ENCODE measurements at regions not wholly inside any gene's neighbourhood (a gene's known extent, or its start where the extent isn't known, plus 50 kb on each side); places are given as distances from the start of the nearest gene placed in this dataset.

- TF ChIP-seq POLR2A (IDR thresholded peaks at IDR 0.05; ENCODE audit: low read length): no peak
- no peak for TF ChIP-seq GATA1 (IDR thresholded peaks at IDR 0.05; ENCODE audit: low read depth, low read length)
Measured at GRCh38 chr4:134677209-134677814, 475.7 kb upstream of the PABPC4L start.
